MM.1S (cell line): ENCODE measurements at regions not wholly inside any gene's neighbourhood (a gene's known extent, or its start where the extent isn't known, plus 50 kb on each side); places are given as distances from the start of the nearest gene placed in this dataset.

ENCODE experiments used
- DNase-seq: peaks from one replicate; pipeline ENCODE4 v3.0.0-alpha.2; 2015
- H2AFZ ChIP-seq: fragments of 300-600 bp; sonication (generic); 2 replicates; pipeline ENCODE4 v1.6.0; 2016; ENCODE audit warnings: antibody characterized with exemption, low read length
- H3F3A ChIP-seq: fragments of 300-600 bp; sonication (generic); 2 replicates; pipeline ENCODE4 v1.6.1; 2016; ENCODE audit warnings: mild to moderate bottlenecking, antibody characterized with exemption, low read length, moderate library complexity, mixed read lengths; ENCODE audit not compliant: insufficient read depth
- H3K27ac ChIP-seq: fragments of 300-600 bp; sonication (generic); 2 replicates; pipeline ENCODE4 v1.5.1; 2016; ENCODE audit warnings: mild to moderate bottlenecking, low read length
- H3K27me3 ChIP-seq: fragments of 300-600 bp; sonication (generic); replicated peaks from 2 replicates; pipeline ENCODE4 v1.6.0; 2016; ENCODE audit warnings: low read length; ENCODE audit not compliant: insufficient read depth
- H3K36me3 ChIP-seq: fragments of 300-600 bp; sonication (generic); replicated peaks from 2 replicates; pipeline ENCODE4 v1.6.1; 2016; ENCODE audit warnings: mild to moderate bottlenecking, low read length, mixed read lengths; ENCODE audit not compliant: insufficient read depth
- H3K4me1 ChIP-seq: fragments of 300-600 bp; sonication (generic); 2 replicates; pipeline ENCODE4 v1.6.1; 2016; ENCODE audit warnings: low read length, mixed read lengths
- H3K4me2 ChIP-seq: fragments of 300-600 bp; sonication (generic); 2 replicates; pipeline ENCODE4 v1.6.0; 2016; ENCODE audit warnings: low read depth, low read length
- H3K4me3 ChIP-seq: fragments of 300-600 bp; sonication (generic); 2 replicates; pipeline ENCODE4 v1.5.1; 2016; ENCODE audit warnings: low read length, mixed read lengths
- H3K79me2 ChIP-seq: fragments of 300-600 bp; sonication (generic); 2 replicates; pipeline ENCODE4 v1.6.1; 2016; ENCODE audit warnings: mixed run types, low read length, mixed read lengths
- H3K9ac ChIP-seq: fragments of 300-600 bp; sonication (generic); 2 replicates; pipeline ENCODE4 v1.6.1; 2016; ENCODE audit warnings: low read length, mixed read lengths
- H3K9me2 ChIP-seq: fragments of 300-600 bp; sonication (generic); replicated peaks from 2 replicates; pipeline ENCODE4 v1.6.1; 2016; ENCODE audit warnings: mild to moderate bottlenecking, low read length, mixed read lengths; ENCODE audit not compliant: insufficient read depth
- H3K9me3 ChIP-seq: fragments of 300-600 bp; sonication (generic); replicated peaks from 2 replicates; pipeline ENCODE4 v1.6.1; 2016; ENCODE audit warnings: mild to moderate bottlenecking, low read length, mixed read lengths; ENCODE audit not compliant: insufficient read depth
- H4K20me1 ChIP-seq: fragments of 300-600 bp; sonication (generic); 2 replicates; pipeline ENCODE4 v1.6.1; 2016; ENCODE audit warnings: mild to moderate bottlenecking, low read length, moderate library complexity, mixed read lengths; ENCODE audit not compliant: insufficient read depth
- CTCF ChIP-seq: fragments of 300-600 bp; sonication (generic); IDR thresholded peaks from 2 replicates; pipeline ENCODE4 v1.5.1; 2016; ENCODE audit warnings: antibody characterized with exemption, low read length, mixed read lengths
- EZH2 ChIP-seq: fragments of 300-600 bp; sonication (generic); optimal IDR thresholded peaks from 2 replicates; pipeline ENCODE3; 2017; ENCODE audit warnings: low read depth, mild to moderate bottlenecking, antibody characterized with exemption, low read length, mixed read lengths
- EZH2phosphoT487 ChIP-seq: fragments of 300-600 bp; sonication (generic); IDR thresholded peaks from 2 replicates; pipeline ENCODE4 v1.6.1; 2018; ENCODE audit warnings: antibody characterized with exemption, low read length

DNA sequence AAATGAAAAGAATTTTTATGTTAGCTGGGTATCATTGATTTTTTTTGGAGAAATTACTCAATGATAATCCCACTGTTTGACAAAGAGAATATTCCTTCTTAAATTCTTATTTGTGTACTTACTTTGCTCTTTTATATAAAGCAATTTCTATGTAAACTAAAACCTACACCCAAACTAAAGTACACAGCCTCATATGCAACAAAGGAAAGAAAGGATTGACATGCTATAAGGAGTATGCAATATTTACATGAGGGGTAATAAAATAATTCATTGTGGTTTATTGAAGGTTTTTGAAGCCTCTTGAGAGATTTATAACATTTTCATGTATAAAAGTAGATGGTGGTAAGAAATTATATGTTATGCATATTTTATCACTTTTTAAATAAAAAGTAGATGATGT is 368.5 kb downstream of the CDH7 start:
- Histone ChIP-seq H3K9ac (no peak overlapping the region), H3K36me3 (no peaks in the 10 kb centered on the region), H3K79me2 (no peaks in the 10 kb centered on the region), H3K4me2 (no peak overlapping the region), H3K4me3 (no peak overlapping the region), H3K9me2 (no peaks in the 10 kb centered on the region), H3K27me3 (no peaks in the 10 kb centered on the region), H2AFZ (no peak overlapping the region), H3K27ac (no peak overlapping the region), H4K20me1 (no peaks in the 10 kb centered on the region), H3K9me3 (no peaks in the 10 kb centered on the region), H3K4me1 (no peaks in the 10 kb centered on the region), H3F3A (no peaks in the 10 kb centered on the region)
- no peak for TF ChIP-seq EZH2phosphoT487
- TF ChIP-seq EZH2, result no peak
- no peak for TF ChIP-seq CTCF
- no peak for DNase-seq

- Histone ChIP-seq H4K20me1 (no peaks in the 10 kb centered on the region), H2AFZ (no peak overlapping the region), H3K9ac (no peak overlapping the region), H3K9me3 (no peaks in the 10 kb centered on the region), H3F3A (no peaks in the 10 kb centered on the region), H3K4me2 (no peak overlapping the region), H3K79me2 (no peaks in the 10 kb centered on the region), H3K36me3 (no peaks in the 10 kb centered on the region), H3K27ac (no peak overlapping the region), H3K4me3 (no peak overlapping the region), H3K4me1 (no peaks in the 10 kb centered on the region), H3K9me2 (no peaks in the 10 kb centered on the region), H3K27me3 (no peaks in the 10 kb centered on the region)
- no peak for DNase-seq
- TF ChIP-seq CTCF (no peak), EZH2phosphoT487 (no peak), EZH2 (no peak)
Measured at GRCh38 chr18:66111018-66111417, 360.2 kb downstream of the CDH7 start.

GRCh38 chr18:66110607-66111006 is 359.8 kb downstream of the CDH7 start:
- H4K20me1 ChIP-seq, result no peaks in the 10 kb centered on the region
- TF ChIP-seq EZH2phosphoT487 (no peak), EZH2 (no peak), CTCF (no peak)
- DNase-seq, result no peak
- H2AFZ ChIP-seq, result no peak overlapping the region
- H3K27ac ChIP-seq, result no peak overlapping the region
- H3K79me2 ChIP-seq, result no peaks in the 10 kb centered on the region
- H3K9me2 ChIP-seq, result no peaks in the 10 kb centered on the region
- no peaks in the 10 kb centered on the region for H3K9me3 ChIP-seq
- H3K27me3 ChIP-seq, result no peaks in the 10 kb centered on the region
- no peak overlapping the region for H3K4me3 ChIP-seq
- no peak overlapping the region for H3K9ac ChIP-seq
- no peaks in the 10 kb centered on the region for H3F3A ChIP-seq
- H3K4me1 ChIP-seq, result no peaks in the 10 kb centered on the region
- no peak overlapping the region for H3K4me2 ChIP-seq
- no peaks in the 10 kb centered on the region for H3K36me3 ChIP-seq

- no peak for DNase-seq
- no peaks in the 10 kb centered on the region for H3K27me3 ChIP-seq
- H3K27ac ChIP-seq, result no peak overlapping the region
- no peaks in the 10 kb centered on the region for H3K9me3 ChIP-seq
- no peaks in the 10 kb centered on the region for H4K20me1 ChIP-seq
- no peak overlapping the region for H3K4me3 ChIP-seq
- H3K4me1 ChIP-seq, result no peaks in the 10 kb centered on the region
- H3K36me3 ChIP-seq, result no peaks in the 10 kb centered on the region
- no peak overlapping the region for H2AFZ ChIP-seq
- no peaks in the 10 kb centered on the region for H3K79me2 ChIP-seq
- H3K9ac ChIP-seq, result no peak overlapping the region
- no peaks in the 10 kb centered on the region for H3F3A ChIP-seq
- no peak overlapping the region for H3K4me2 ChIP-seq
- no peak for TF ChIP-seq EZH2
- H3K9me2 ChIP-seq, result no peaks in the 10 kb centered on the region
Measured at GRCh38 chr18:66109981-66110380, 359.2 kb downstream of the CDH7 start.
